Keratinocyte (primary cell): ENCODE measurements at regions not wholly inside any gene's neighbourhood (a gene's known extent, or its start where the extent isn't known, plus 50 kb on each side); places are given as distances from the start of the nearest gene placed in this dataset.

ENCODE experiments used
- EZH2 ChIP-seq: IDR thresholded peaks from one replicate; pipeline ENCODE4 v1.6.1; 2012; ENCODE audit warnings: inconsistent platforms, mild to moderate bottlenecking, low read length, moderate library complexity
- TF ChIP-seq, protein P1 (sequence below), 3 experiments: IDR thresholded peaks in 1 of 3; conservative IDR thresholded peaks in 1 of 3; optimal IDR thresholded peaks in 1 of 3; 2 replicates in 2 of 3; 3 replicates in 1 of 3; pipeline versions ENCODE3 to v1.5.1; 2011; ENCODE audit warnings: low read length in 3 of 3, mild to moderate bottlenecking in 3 of 3, moderate library complexity in 2 of 3, control low read depth in 1 of 3, inconsistent platforms in 1 of 3; ENCODE audit not compliant: insufficient read depth in 2 of 3; ENCODE audit errors: extremely low read depth in 1 of 3

DNA sequence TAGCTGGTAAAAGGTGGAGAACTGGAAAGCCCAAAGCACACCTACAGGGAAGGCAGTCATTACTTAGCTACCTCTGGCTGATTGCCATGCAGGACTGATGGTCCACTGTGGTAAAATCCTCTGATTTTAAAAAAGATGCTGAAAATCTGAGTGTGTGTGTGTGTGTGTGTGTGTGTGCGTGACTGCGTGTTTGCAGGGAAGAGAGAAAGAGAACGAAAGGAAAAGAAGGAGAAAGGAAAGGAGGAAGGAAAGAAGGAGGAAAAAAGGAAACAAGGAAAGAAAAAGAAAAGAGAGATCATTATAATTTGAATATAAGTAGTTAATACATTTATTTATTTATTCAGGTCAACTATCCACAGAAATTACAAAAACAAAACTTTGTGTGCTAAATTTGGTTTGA, 488.7 kb upstream of the KCNMB2 start:
- TF ChIP-seq, protein P1, sequence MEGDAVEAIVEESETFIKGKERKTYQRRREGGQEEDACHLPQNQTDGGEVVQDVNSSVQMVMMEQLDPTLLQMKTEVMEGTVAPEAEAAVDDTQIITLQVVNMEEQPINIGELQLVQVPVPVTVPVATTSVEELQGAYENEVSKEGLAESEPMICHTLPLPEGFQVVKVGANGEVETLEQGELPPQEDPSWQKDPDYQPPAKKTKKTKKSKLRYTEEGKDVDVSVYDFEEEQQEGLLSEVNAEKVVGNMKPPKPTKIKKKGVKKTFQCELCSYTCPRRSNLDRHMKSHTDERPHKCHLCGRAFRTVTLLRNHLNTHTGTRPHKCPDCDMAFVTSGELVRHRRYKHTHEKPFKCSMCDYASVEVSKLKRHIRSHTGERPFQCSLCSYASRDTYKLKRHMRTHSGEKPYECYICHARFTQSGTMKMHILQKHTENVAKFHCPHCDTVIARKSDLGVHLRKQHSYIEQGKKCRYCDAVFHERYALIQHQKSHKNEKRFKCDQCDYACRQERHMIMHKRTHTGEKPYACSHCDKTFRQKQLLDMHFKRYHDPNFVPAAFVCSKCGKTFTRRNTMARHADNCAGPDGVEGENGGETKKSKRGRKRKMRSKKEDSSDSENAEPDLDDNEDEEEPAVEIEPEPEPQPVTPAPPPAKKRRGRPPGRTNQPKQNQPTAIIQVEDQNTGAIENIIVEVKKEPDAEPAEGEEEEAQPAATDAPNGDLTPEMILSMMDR (optimal IDR thresholded peaks at IDR 0.05 in 1 of 3, IDR thresholded peaks at IDR 0.05 in 1 of 3, conservative IDR thresholded peaks at IDR 0.05 in 1 of 3; ENCODE audit: extremely low read depth in 1 of 3, insufficient read depth in 2 of 3, low read length in 3 of 3), result no peak
- no peak for TF ChIP-seq EZH2
